ENCODE measurements at regions not wholly inside any gene's neighbourhood (a gene's known extent, or its start where the extent isn't known, plus 50 kb on each side); places are given as distances from the start of the nearest gene placed in this dataset.
"Not testable (repeated sequence)": the region's sequence is repeated elsewhere in the genome, so short reads cannot be mapped to it uniquely, and the experiment has no call there.

GRCh38 chr4:49322610-49323572 is 336.8 kb downstream of the CWH43 start:
- not testable (repeated sequence) for TF ChIP-seq CTCF (IDR thresholded peaks at IDR 0.05; ENCODE audit: insufficient read depth, low read depth, low read length); EZH2 (IDR thresholded peaks at IDR 0.05; ENCODE audit: insufficient read depth, low read length)
